GM21529 (cell line): ENCODE measurements at regions not wholly inside any gene's neighbourhood (a gene's known extent, or its start where the extent isn't known, plus 50 kb on each side); places are given as distances from the start of the nearest gene placed in this dataset.
"Not testable (repeated sequence)": the region's sequence is repeated elsewhere in the genome, so short reads cannot be mapped to it uniquely, and the experiment has no call there.

Experiments used
- ATAC-seq: cut with Tn5 transposase; IDR thresholded peaks from one replicate; pipeline ENCODE4 v1.9.1; 2021; ENCODE audit not compliant: unreplicated experiment

DNA sequence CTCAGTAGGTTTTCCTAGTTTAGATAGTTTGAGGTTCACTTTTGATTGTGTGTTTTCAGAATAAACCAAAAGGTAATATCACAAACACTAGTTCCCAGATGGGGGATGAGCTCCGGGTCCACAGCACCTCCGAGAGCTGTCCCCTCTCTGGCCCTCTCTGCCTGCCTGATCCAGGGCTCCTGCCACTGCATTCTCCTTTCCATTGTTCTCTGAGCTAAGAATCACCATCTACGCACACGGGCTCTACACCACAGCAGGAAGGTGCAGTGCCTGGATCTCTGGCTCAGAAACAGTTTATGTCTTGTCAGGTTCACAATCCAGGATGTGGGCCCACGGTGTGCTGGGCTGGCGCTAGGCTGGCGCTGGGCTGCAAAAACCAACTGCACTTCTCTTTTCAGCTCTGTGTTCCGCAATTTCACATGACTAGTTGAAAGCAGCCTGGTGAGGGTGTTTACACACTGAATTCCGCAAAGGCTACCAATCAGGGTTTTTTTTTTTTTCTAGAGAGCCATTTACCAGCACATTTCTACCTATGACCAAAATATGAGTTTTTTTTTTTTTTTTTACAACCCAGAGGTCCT, 167.5 kb downstream of the SOD2 start:
- no peak for ATAC-seq

DNA sequence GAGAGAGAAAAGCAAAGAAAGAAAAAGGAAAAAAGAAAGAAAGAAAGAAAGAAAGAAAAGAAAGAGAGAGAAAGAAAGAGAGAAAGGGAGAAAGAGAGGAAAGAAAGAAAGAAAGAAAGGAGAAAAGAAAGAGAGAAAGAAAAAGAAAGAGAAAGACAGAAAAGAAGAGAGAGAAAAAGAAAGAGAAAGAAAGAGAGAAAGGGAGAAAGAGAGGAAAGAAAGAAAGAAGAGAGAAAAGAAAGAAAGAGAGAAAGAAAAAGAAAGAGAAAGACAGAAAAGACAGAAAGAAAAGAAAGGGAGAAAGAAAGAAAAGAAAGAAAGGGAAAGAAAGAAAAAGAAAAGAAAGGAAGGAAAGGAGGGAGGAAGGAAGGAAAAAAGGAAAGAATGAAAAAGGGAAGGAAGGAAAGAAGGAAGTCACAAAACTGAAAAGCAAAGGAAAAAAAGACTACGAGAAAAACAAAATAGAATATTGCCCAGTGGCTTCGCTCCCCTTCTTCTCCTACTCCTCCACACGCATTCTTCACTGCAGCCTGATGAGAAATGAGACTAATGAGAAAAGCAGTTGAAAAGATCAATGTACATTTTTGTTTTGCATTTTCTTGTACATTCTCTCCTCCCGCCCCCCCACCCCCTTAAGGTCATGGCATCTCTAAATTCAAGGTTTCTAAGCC, 170.0 kb downstream of the SOD2 start:
- ATAC-seq, result no peak

DNA sequence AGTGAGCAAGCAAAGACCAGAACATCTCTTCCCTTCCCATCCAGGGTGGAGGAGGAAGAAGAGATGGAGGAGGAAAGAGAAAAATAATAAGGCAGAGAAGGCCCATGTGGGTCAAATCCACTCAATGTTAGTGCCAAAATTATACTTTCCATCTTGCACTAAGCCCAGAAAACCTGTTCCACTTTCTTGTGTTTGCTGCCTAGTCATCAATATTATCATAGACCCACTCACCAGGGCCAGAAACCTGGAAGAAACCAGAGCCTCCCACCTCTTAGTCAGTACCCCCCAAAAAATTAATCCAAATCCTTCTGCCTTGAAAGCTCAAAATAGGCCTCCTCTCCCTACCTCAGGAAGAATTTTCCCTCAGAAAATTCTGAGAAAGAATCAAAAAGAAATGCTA, 171.1 kb downstream of the SOD2 start:
- ATAC-seq, result no peak

DNA sequence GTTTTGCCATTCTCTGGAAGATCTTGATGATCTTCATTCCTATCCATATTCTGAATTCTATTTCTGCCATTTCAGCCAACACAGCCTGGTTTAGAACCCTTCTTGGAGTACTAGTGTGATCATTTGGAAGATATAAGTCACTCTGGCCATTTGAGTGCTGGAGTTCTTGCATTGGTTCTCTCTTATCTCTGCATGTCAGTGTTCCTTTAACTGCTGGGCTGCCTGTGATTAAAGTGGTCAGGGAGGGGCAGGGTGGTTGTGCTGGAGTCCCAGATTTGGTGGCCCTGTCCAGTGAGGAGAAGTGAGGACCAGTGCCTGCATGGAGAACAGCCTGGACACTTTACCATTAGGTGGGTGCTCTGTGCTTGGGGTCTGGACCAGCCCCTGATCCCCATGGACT, 173.0 kb downstream of the SOD2 start:
- no peak for ATAC-seq

DNA sequence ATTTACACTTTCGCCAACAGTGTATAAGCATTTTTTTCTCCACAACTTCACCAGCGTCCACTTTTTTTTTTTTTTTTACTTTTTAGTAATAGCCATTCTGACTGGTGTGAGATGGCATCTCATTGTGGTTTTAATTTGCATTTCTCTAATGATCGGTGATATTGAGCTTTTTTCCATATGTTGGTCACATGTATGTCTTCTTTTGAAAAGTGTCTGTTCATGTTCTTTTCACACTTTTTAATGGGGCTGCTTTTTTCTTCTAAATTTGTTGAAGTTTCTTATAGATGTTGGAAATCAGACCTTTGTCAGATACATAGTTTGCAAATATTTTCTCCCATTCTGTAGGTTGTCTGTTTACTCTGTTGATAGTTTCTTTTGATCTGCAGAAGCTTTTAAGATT, 177.2 kb downstream of the SOD2 start:
- ATAC-seq, result not testable (repeated sequence)

DNA sequence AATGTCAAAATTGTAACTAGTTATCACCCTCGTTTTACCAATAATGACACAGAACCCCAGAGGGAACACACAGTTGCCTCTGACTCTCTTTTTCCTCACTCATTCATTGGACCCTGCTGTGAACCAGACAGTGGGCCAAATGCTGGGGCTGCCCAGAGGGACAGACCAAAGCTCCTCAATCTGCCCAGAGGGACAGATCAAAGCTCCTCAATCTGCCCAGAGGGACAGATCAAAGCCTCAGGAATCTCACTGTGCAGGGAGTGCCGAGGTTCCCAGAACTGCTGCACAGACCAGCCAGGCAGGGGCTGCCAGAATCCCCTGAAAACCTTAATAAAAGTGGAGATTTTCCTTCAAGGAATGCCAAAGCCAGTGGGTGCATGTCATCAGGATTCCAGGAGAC, 179.1 kb downstream of the SOD2 start:
- ATAC-seq, result no peak

DNA sequence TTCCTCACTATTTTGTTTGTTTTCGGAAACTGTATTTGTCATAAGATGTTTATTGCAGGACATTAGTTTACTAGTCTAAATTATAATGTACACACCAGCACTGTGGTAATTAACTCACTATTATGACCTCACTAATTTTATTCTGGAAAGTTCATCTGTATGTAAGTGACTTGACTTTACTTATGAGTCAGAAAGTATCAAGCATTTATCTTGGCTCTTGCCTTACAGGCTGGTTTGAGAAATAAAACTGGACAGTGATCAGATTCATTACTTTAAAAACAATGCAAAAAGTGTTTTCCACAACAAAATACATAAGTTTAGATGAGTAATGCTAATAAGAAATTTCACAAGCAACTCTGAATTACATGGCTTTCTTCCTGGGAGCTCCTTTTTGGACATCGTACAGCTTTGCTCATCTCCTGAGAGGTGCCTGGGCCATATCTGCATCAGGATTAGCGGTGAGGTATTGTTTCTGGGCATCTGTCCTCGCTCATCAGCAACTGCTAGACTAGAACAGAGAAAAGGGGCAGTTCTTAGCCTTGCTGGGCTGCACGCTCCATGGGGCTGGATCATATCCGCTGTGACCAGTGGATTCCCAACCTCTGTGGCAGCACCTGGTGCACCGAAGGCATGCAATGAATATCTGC, 179.8 kb downstream of the SOD2 start:
- ATAC-seq, result no peak

DNA sequence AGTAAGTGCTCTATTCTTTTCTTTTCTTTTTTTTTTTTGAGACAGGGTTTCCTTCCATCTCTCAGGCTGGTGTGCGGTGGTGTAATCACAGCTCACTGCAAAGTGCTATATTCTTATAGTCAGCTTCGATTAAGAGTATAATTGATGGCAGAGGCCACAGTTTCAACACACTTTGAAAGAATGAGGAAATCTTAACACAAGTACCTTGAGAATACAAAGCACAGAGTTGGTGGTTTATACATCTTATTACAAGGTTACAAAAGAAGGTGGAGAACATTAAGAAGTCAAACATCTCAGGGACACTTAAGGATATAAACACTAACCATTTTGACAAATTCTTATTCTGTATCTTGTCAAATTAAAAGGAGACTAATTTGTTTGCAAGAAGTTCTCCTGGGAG, 180.5 kb downstream of the SOD2 start:
- ATAC-seq, result no peak

DNA sequence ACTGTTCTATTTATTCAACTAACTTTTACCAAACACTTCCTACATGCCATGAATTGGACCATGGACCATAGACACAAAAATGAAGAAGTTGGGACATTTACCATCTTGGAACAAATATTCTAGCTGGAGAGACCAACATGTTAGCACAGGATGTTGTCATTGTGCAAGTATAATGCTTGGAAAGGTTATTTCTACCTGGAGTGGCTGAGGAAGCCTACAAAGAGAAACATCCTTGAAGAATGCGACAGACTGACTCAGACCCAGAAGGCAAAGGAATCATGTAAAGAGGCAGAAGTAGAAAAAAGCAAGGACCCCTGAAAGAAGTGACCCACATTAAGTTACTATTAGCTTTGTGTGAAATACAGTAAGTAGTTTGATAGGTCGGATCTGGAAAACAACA, 180.9 kb downstream of the SOD2 start:
- no peak for ATAC-seq

DNA sequence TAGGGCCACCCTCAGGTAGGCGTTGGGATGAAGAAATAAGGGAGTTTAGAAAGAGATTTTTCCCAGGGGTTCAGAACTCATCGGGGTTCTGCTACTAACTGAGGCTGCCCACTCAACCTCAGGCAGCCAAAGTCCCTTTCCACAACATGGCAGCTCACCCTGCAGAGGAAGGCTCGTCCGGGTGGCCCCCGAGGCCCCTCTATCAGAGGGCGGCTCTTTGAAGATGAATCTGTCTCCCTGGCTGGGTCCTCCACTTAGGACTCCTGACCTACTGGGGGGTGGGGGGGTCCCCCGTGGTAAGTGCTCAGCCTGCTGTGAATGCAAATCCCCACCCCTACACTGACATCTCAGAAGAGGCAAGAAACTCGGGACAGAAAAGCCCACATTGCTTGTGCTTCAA, 182.9 kb downstream of the SOD2 start:
- ATAC-seq, result no peak

DNA sequence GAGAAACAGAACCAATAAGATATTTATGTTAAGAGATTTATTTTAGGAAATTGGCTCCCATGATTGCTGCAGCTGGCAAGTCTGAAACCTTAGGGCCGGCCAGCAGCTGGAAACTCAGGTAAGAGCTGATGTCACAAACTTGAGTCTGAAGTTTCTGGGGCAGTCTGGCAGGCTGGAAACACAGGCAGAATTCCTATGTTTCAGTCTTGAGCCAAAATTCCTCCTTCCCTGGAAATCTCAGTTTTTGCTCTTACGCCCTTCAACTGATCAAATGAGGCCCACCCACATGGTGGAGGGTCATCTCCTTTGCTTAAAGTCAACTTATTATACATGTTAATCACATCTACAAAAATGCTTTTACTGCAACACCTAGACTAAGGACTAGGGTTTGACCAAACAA, 184.1 kb downstream of the SOD2 start:
- no peak for ATAC-seq

DNA sequence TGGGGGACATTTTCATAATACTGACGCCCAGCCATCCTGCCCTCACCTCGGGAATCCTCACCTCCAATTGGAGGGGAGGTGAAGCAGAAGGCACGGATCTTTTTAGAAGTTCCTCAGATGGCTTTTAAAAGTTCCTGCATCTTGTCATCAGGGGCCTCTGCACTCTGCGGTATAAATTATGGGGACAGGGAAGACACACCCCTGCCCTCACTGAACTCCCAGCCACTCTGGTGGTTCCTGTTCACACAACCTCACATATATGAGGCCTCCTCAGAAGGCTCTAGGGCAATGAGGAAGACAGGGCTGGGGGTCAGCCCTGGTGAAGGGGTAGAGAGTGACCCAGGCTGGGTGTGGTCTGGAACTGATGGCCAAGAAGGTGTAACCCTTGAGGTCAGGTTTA, 187.0 kb downstream of the SOD2 start:
- ATAC-seq, result no peak

DNA sequence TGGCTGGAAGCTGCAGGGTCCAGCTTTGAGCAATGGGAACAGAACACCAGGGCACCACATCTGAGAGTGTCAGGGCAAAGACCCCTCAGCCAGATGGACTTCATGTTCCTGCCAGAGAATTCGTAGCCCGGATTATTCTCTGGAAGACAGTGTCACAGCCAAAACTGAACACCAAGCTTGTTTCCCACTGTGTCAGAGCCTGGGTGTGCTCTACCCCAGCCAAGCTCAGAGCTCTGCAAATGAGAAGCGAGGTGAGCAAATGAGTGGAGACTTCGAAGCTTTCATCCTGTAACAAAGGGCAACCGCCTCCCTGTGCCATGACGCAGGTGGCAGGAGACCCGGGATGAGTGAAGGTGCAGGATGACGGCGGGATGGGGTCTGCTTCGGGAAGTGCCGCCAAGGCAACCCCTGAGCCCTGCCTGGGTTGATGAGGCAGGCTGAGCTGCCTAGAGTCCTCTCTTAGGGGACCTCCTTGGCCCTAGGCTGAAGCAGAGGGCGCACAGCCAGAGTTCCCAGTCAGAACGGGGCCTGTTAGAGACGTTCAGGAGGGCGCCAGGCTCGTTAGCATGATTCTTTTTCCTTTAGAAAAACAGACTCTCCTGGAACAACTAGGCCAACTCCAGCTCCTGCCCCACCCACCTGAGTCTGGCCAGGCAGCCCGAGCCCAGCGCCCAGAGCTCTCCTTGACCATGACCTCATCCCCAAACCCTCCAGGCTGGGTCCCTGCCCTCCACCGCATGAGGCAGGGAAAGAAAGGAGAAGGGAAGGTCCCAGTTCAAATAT, 187.7 kb downstream of the SOD2 start:
- no peak for ATAC-seq

DNA sequence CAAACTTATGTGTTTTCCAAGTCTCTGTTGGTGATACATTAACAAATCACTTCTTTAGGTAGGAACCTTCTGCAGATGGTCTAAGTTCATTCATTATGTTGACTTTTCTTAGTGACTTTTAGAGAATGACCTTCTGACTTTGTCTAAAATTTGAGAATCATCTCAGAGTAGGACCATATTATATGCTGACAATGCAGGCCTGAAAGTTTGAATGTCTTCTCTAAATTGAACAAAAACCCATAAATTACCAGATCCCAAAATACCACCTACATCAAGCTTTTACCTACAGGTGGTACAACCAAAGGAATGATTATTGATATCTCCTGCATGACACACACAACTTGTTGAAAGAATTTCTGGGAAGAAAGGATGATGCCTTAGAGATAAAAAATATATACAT, 191.5 kb downstream of the SOD2 start:
- no peak for ATAC-seq

DNA sequence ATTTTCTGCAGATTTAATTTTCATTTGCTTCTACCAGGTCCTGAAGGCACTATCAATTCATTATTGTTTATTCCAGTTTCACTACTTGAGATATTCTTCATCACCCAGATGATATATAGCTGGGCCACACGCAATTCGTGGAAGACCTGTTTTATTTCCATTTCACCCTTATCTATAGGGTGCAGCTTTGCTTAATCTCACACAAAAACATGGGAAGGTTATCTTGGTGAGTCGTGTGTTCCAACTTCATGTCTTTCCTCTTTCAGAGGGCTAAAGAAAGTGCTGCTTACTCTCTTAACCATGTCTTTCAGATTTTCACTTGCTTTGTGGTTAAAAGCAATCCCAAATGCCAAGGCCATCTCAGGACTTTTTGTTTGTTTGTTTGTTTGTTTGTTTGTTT, 194.0 kb downstream of the SOD2 start:
- no peak for ATAC-seq

DNA sequence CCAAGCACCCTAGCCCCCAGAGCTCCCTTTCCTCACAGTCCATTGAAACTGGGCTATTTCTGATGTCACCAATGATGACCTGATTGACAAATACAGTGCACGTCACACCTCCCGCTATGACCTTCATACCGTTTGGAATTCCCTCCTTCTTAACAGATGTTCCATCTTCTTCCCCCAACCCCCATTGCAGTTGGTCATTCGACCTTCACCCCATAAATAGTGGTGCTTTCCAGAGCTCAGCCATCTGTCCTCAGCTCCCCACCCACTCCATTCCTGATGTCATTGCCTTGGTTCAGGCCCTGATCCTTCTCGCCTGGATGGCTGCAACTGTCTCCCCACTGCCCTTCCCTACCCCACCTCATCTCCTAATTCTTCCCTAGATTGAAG, 198.5 kb downstream of the SOD2 start:
- no peak for ATAC-seq

DNA sequence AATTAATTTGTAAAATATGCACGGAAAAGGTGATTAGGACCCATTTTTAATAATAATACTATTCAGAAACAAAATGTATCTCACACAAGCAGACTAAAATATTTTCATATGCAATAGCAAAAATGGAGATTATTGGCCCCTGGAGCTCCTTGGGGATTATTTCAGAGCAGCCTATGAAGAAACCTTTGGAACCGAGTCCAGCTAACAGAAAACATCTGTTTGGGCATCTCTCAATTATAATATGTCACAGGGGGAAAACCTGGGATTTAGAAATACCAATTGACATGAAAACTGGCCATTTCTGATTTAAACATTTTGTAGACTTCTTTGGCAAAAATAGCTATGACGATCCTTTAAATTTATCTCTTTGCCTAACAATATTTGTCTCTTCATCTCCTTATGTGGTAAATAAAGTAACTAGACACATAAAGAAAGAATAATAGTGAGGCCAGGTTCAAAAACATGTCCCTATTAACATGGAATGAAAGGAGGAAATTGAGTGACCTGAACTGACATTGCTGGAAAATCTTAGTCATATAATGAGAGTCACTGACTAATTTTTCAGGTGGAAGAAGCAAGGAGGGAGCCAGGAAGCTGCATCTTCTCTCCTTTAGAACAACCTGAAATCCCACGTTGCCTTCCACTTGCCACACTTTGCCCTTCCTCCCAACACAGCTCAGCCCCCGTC, 199.0 kb downstream of the SOD2 start:
- ATAC-seq, result no peak

DNA sequence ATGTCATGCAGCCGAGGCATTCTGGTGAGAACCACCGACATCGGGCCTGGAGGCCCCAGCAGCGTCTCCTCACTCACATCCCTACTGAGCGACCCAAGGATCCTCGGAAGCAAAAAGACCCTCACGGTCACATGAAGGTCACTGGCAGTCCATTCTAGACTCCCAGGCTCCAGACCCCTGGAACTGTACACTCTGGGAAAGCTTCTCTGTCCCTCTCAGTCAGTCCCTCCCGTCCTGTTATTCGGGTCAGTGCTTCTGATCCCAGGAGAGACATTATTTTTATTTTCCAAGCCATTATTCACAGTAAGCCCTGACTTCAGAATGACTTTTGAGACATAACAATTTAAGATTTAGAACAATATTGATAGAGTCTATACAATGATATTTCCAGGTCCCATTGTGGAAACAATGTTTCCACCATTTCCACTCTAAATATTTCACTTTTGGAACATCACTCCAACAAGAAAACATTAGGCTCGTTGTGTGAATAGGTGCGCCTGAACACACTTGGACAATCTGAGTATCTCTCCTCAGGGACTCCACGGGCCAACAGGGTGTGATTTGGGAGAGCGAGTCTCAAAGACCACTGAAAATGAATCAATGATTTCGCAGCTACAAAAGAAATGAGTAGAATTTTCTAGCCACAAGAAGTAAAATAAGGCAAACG, 199.7 kb downstream of the SOD2 start:
- no peak for ATAC-seq

DNA sequence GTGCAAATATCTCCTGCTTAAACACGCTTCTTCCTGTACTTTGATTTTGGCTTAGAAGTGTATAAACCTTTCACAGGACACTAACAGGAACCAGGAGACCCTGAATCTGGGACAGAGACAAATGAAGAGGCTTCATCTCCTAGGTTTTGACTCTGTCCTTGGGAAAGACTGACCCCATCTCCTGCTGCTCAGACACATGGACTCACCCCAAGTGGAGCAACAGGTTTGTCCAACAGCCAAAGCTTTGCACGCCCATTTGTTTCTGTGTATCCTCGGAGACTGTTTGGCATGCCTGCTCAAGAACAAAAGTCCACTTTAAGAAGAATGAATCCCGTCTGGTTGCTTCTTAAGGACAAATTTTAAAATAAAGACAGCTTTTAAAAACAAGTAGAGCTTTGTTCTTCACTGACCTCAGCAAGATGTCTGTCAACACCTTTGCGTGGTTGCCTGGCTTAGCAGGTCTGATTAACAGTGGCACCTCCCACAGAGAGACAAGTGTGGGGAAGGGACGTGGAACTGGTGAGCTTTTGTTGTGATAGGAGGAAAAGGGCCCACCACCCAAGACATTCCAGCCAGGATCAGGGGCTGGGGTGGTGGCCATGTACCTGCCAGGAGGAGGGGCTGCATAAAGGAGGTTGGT, 202.6 kb downstream of the SOD2 start:
- ATAC-seq, result no peak

DNA sequence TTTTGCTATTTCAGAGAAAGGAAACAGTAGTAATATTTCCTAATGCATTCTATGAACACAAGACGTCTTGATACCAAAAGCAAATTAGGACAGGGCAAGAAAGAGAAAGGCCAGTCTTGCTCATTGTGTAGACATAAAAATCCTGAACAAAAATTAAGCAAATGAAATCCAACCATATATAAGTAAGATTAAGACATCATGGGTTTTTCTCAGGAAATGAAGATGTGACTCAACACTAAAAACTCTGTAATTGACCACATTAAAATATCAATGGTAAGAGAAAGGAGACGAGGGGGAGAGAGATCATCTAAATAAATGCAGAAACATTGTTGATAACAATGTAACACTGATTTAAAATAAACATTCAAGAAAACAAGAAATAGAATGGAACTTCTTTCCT, 205.4 kb downstream of the SOD2 start:
- ATAC-seq, result no peak
